B cell (primary cell): ENCODE measurements at regions not wholly inside any gene's neighbourhood (a gene's known extent, or its start where the extent isn't known, plus 50 kb on each side); places are given as distances from the start of the nearest gene placed in this dataset.
"Not testable (repeated sequence)": the region's sequence is repeated elsewhere in the genome, so short reads cannot be mapped to it uniquely, and the experiment has no call there.

Experiments
- ATAC-seq: fragments of 200-7000 bp; cut with Tn5 transposase; one replicate; pipeline ENCODE4 v1.10.0; 2021; ENCODE audit warnings: low read depth, mild to moderate bottlenecking, moderate number of reproducible peaks, moderate library complexity
- CTCF ChIA-PET: fragments of 350-600 bp; sonication (Branson Sonifier 250); formaldehyde crosslinking; loops from one replicate; lab custom pipeline; 2021; ENCODE audit warnings: antibody characterized with exemption, inconsistent platforms; lab: Charles Lee
- POLR2A ChIA-PET: fragments of 350-600 bp; sonication (Branson Sonifier 250); formaldehyde crosslinking; loops from one replicate; lab custom pipeline; 2021; ENCODE audit warnings: antibody characterized with exemption; lab: Charles Lee
- DNase-seq: peaks from one replicate; pipeline ENCODE4 v3.0.0; 2013
- H2AFZ ChIP-seq: 2 replicates; pipeline ENCODE4 v1.6.1; 2012; ENCODE audit warnings: mild to moderate bottlenecking, low read depth, low read length; ENCODE audit not compliant: insufficient read depth, poor library complexity, severe bottlenecking
- H3K27ac ChIP-seq, 2 donors: 1 replicate in 1 of 2; 2 replicates in 1 of 2; pipeline ENCODE4 v1.5.1; 2012 to 2013; ENCODE audit warnings: low read length in 2 of 2, mild to moderate bottlenecking in 2 of 2, moderate library complexity in 1 of 2
- H3K27me3 ChIP-seq, 4 experiments: fragments of 200-600 bp in 1 of 4; sonication (generic) in 1 of 4; replicated peaks in 1 of 4; 1 replicate in 2 of 4; 2 replicates in 2 of 4; pipeline versions ENCODE4 v1.6.1 to v1.7.0; 2013 to 2016; ENCODE audit warnings: low read length in 3 of 4, mild to moderate bottlenecking in 2 of 4, mixed read lengths in 1 of 4, moderate library complexity in 1 of 4; ENCODE audit not compliant: insufficient read depth in 4 of 4, control insufficient read depth in 3 of 4; ENCODE audit errors: control extremely low read depth in 1 of 4
- H3K36me3 ChIP-seq, 2 experiments: replicated peaks in 1 of 2; 1 replicate in 1 of 2; 2 replicates in 1 of 2; pipeline versions ENCODE4 v1.6.1 to v1.7.1; 2013; ENCODE audit warnings: low read length in 1 of 2; ENCODE audit not compliant: insufficient read depth in 2 of 2, control insufficient read depth in 1 of 2; ENCODE audit errors: control extremely low read depth in 1 of 2, extremely low read depth in 1 of 2
- H3K4me1 ChIP-seq, 2 donors: fragments of 200-600 bp in 1 of 2; sonication (generic) in 1 of 2; 1 replicate in 1 of 2; 2 replicates in 1 of 2; pipeline versions ENCODE4 v1.5.1 to v1.6.1; 2013 to 2017; ENCODE audit warnings: low read length in 2 of 2; ENCODE audit not compliant: control insufficient read depth in 2 of 2, insufficient read depth in 2 of 2
- H3K4me2 ChIP-seq: replicated peaks from 2 replicates; pipeline ENCODE3; 2012; ENCODE audit warnings: mild to moderate bottlenecking, low read depth, low read length; ENCODE audit not compliant: poor library complexity, severe bottlenecking
- H3K4me3 ChIP-seq, 5 experiments: fragments of 200-600 bp in 1 of 5; sonication (generic) in 1 of 5; 1 replicate in 3 of 5; 2 replicates in 2 of 5; pipeline versions ENCODE4 v1.5.1 to v1.7.0; 2011 to 2016; ENCODE audit warnings: low read length in 4 of 5, mild to moderate bottlenecking in 4 of 5, low read depth in 2 of 5, control low read depth in 1 of 5, moderate library complexity in 1 of 5; ENCODE audit not compliant: insufficient read depth in 1 of 5; ENCODE audit errors: control extremely low read depth in 1 of 5, extremely low read depth in 1 of 5
- H3K79me2 ChIP-seq: fragments of 200-600 bp; sonication (generic); one replicate; pipeline ENCODE4 v1.6.0; 2016; ENCODE audit warnings: low read length; ENCODE audit not compliant: control insufficient read depth, insufficient read depth
- H3K9ac ChIP-seq: fragments of 200-600 bp; sonication (generic); 2 replicates; pipeline ENCODE4 v1.6.1; 2017; ENCODE audit warnings: mild to moderate bottlenecking, low read length, moderate library complexity
- H3K9me3 ChIP-seq, 3 donors: one replicate each; pipeline versions ENCODE4 v1.6.1 to v1.7.1; 2013; ENCODE audit warnings: low read length in 2 of 3; ENCODE audit not compliant: control insufficient read depth in 2 of 3, insufficient read depth in 1 of 3; ENCODE audit errors: control extremely low read depth in 1 of 3
- H4K20me1 ChIP-seq: 2 replicates; pipeline ENCODE4 v1.6.0; 2012; ENCODE audit warnings: mild to moderate bottlenecking, low read length; ENCODE audit not compliant: insufficient read depth, control insufficient read depth, poor library complexity, severe bottlenecking
- H3K27ac Mint-ChIP-seq: one replicate; pipeline ENCODE4 v1.8.0; 2021; ENCODE audit warnings: mixed read lengths
- H3K27me3 Mint-ChIP-seq: one replicate; pipeline ENCODE4 v1.8.0; 2021; ENCODE audit warnings: mixed read lengths
- H3K4me1 Mint-ChIP-seq: one replicate; pipeline ENCODE4 v1.8.0; 2021; ENCODE audit warnings: mixed read lengths
- H3K4me3 Mint-ChIP-seq: one replicate; pipeline ENCODE4 v1.8.0; 2021; ENCODE audit warnings: mixed read lengths
- H3K9me3 Mint-ChIP-seq: one replicate; pipeline ENCODE4 v1.8.0; 2022; ENCODE audit warnings: mixed read lengths; ENCODE audit not compliant: insufficient read depth
- EZH2 ChIP-seq: IDR thresholded peaks from 2 replicates; pipeline ENCODE4 v1.6.1; 2012; ENCODE audit warnings: borderline replicate concordance, low read depth, mild to moderate bottlenecking, moderate library complexity, low read length; ENCODE audit not compliant: insufficient read depth, poor library complexity, severe bottlenecking
- WGBS: methylation state at CpG from one replicate; pipeline ENCODE4 v1.1.5; 2013; ENCODE audit warnings: missing lambda C conversion rate; ENCODE audit not compliant: insufficient coverage; 5-methylcytosine and 5-hydroxymethylcytosine counted together
- intact Hi-C: fragments of 100-400 bp; cut with micrococcal nuclease; formaldehyde crosslinking; loops from one replicate; pipeline ENCODE4 v1.10.0; 2022
- TF ChIP-seq, protein P1 (sequence below): fragments of 200-600 bp; IDR thresholded peaks from one replicate; pipeline ENCODE4 v1.8.0; 2022; ENCODE audit warnings: antibody characterized with exemption, mild to moderate bottlenecking

DNA sequence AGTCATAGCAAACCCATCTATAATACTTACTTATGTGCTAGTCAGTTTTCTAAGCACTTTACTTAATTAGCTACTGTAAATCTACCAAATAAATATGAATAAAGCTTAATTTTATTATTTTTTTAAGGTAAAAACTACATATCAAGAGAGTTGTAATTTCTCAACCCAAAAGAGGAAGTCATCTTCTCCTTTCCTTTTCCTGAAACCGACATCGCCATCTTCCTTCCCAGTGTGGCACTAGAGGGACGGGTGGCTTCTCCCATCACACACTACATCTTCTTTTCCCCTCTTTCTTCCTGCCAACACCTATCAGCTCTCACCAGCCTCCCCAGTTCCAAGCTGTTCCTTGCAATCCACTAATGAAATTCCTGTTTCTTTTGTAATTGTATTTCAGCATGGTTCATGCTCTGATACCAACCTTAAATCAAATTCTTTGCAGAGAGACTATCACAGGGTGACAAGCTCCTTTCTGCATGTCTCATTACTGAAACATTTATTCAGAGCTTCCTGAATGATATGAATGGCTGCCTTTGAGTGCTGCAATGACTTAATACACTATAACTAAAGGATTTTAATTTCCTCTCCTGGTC lies 251.6 kb upstream of the FAM78B start:
- Histone ChIP-seq H3K79me2 (no peaks in the 10 kb centered on the region), H3K4me3 (no peak overlapping the region), H3K9me3 (peaks cover 0 to 7% (median 0%) of the 10 kb centered on the region in 3 donors), H3K27me3 (no peaks in the 10 kb centered on the region), H4K20me1 (no peaks in the 10 kb centered on the region), H3K4me1 (no peaks in the 10 kb centered on the region), H3K36me3 (no peaks in the 10 kb centered on the region), H3K4me2 (no peak overlapping the region), H2AFZ (no peak overlapping the region), H3K27ac (no peak overlapping the region), H3K9ac (no peak overlapping the region)
- TF ChIP-seq, protein P1, sequence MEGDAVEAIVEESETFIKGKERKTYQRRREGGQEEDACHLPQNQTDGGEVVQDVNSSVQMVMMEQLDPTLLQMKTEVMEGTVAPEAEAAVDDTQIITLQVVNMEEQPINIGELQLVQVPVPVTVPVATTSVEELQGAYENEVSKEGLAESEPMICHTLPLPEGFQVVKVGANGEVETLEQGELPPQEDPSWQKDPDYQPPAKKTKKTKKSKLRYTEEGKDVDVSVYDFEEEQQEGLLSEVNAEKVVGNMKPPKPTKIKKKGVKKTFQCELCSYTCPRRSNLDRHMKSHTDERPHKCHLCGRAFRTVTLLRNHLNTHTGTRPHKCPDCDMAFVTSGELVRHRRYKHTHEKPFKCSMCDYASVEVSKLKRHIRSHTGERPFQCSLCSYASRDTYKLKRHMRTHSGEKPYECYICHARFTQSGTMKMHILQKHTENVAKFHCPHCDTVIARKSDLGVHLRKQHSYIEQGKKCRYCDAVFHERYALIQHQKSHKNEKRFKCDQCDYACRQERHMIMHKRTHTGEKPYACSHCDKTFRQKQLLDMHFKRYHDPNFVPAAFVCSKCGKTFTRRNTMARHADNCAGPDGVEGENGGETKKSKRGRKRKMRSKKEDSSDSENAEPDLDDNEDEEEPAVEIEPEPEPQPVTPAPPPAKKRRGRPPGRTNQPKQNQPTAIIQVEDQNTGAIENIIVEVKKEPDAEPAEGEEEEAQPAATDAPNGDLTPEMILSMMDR: no peak
- no peak for TF ChIP-seq EZH2
- no peak overlapping the region for H3K27ac Mint-ChIP-seq
- POLR2A ChIA-PET: no interaction called here
- no peaks in the 10 kb centered on the region for H3K4me1 Mint-ChIP-seq
- H3K9me3 Mint-ChIP-seq: peaks cover 2% of the 10 kb centered on the region
- 13% methylated on average over 3 of the region's 3 CpGs for WGBS
- H3K27me3 Mint-ChIP-seq: peaks cover 14% of the 10 kb centered on the region
- no peak overlapping the region for H3K4me3 Mint-ChIP-seq
- CTCF ChIA-PET: interaction anchor here (1.3 kb wide), 1 partner anchor 15 kb away, joined by 3 read pairs; no protein-coding TSS in a partner anchor
- DNase-seq (no peak), ATAC-seq (no peak)
- intact Hi-C loops: no loop called here

DNA sequence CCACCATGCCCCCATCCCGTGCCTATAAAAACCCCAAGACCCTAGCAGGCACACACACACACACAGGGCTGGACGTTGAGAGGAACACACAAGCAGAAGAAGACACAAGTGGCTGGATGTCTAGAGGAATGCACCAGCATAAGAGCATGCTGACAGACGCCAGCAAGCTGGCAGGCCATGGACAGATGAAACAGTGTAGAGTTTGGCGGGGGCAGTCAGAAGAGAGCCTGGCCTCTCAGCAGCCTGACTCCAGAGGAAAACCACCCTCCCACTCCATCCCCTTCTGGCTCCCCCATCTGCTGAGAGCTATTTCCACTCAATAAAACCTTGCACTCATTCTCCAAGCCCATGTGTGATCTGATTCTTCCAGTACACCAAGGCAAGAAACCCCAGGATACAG lies 255.8 kb upstream of the FAM78B start:
- intact Hi-C loops, H3K4me3 Mint-ChIP-seq, H3K4me1 Mint-ChIP-seq, H3K27ac ChIP-seq, H3K4me3 ChIP-seq, CTCF ChIA-PET, ATAC-seq, DNase-seq, H3K9me3 Mint-ChIP-seq, H3K9me3 ChIP-seq, POLR2A ChIA-PET, H3K27ac Mint-ChIP-seq, H3K27me3 ChIP-seq, H4K20me1 ChIP-seq, H3K36me3 ChIP-seq, H3K4me1 ChIP-seq, H3K79me2 ChIP-seq, H3K9ac ChIP-seq, H2AFZ ChIP-seq, H3K4me2 ChIP-seq: not testable (repeated sequence)
- 92% methylated on average over 2 of the region's 4 CpGs for WGBS
- H3K27me3 Mint-ChIP-seq: peaks cover 14% of the 10 kb centered on the region
